Stimulated activated naive CD8-positive, alpha-beta T cell treated with anti-CD3 and anti-CD28 coated beads, Interleukin-15, Interleukin-2, amounts not matched to agents 100 U/mL and 50 U/mL, for 24 hours (primary cell): ENCODE measurements at regions not wholly inside any gene's neighbourhood (a gene's known extent, or its start where the extent isn't known, plus 50 kb on each side); places are given as distances from the start of the nearest gene placed in this dataset.
A peak's percentile ranks its signal among the peaks of the same experiment; 100 is the strongest.

Source experiments
- ATAC-seq: fragments of 150-1000 bp; cut with Tn5 transposase; one replicate; pipeline ENCODE4 v1.10.0; 2021
- DNase-seq: peaks from one replicate; pipeline ENCODE4 v3.0.0; 2021

DNA sequence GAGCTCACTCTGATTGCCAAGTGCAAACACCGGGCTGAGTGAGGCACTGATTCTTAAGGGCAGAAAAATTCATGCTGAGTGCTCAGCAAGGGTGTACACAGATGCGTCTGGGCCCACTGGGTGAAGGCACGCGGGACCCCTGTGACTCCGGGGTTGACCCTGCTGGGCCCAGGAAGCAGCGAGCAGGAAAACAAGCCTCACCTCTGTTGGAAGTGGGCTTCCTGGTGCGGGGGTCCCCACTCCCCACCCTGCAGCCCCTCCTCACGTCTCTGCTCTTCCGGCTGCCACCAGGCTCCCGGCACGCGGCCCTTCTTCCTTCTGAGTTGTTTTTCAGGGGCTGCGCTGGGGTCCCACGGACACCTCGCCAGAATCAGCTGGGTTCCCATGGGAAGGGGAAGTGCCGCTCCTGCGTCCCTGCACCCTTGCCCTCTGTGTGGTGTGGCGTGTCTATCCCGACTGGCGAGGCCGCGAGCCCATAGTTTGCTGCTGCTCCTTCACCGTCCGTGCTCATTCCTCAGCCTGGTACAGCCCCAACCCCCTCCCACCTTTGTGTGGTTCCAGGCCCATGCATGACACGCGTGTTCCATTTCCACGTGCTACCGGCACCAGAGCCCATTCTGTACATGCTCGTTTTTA lies 80.6 kb upstream of the BHLHE23 start:
- DNase-seq, result no peak

DNA sequence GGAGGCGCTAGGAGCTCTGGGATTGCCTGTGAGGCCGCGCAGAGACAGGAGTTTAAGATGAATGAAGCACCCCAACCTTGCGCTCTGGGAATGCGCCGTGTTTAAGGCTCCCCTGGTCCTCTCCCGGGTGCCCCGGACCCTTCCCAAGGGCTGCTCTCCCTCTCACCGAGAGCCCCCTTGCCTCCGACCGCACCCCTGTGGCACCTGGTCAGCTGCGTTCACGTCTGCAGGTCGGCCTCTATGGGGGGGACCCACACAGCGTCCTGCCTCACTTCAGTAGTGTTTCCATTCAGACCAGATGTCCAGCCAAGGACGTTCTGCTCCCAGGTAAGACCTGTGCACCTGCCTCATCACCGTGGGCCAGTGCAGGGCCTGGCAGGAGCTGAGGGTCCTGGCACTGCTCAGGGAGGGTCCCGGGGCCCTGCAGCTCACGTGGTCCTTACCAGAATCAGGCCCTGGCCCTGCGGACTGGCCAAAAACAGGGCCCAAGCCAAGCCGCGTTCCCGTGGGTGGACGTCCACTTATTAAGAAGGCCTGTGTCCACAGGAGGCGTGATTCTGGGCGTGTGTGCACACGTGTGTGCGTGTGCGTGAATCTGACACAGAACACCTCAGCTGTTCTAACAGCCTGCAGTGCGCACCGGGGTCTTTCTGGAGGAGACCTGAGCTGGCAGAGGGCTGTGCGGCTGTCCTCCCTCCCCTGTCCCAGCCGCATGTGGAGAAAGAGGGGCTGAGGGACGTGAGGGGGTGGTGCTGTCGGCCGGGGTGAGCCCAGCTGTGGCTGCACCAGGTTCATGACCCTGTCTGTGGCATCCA lies 79.9 kb upstream of the BHLHE23 start:
- no peak for DNase-seq
- no peak for ATAC-seq

More for the DNA sequence above, 80.6 kb upstream of the BHLHE23 start:
- no peak for ATAC-seq

DNA sequence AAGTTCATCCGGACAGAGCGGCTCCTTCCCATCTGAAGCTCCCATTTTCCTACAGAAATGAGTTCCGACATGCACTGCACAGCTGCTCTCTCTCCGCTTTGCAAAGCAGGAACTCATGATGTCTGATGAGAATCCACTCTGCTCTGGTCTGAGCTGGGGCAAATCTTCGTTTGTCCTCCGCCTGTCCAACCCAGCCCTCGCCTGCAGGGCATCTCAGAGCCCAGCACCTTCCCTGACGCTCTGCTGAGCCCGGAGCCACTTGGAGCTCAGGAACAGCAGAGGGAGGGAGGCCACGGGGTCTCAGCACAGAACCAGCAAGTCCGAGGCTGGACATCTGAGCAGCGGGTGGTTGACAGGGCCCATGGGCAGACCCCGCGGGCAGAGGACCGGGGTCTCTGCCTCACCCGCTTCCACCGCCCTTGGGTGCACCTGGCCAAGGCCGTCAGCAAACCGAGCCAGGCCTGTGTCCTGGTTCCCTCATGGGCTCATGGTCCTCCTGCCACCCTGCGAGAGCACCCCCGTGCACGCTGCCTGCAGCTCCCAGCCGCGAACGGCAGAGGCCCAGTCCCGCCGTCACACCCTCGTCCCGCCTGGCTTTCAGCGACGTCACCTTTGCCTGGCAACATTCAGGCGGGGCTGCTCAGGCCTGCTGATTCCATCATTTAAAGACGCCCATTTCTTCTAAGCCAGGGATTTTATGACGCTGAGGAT lies 78.5 kb upstream of the BHLHE23 start:
- DNase-seq (no peak), ATAC-seq (no peak)

DNA sequence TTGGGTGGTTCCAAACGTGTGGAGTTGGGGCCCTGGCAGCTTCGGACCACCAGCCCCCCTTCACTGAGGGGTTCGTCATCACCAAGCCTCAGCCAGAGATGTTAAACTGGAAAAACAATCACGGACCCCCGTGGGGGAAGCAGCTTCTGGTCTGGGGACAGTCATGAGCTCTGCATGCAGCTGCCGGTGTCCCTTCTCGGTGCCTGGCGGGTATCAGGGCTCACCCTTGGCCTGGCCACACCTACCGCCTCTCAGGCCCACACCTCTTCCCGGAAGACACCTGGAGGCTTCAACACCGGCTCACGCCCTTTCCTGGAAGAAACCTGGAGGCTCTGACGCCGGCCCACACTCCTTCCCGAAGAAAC lies 77.8 kb upstream of the BHLHE23 start:
- no peak for ATAC-seq

DNA sequence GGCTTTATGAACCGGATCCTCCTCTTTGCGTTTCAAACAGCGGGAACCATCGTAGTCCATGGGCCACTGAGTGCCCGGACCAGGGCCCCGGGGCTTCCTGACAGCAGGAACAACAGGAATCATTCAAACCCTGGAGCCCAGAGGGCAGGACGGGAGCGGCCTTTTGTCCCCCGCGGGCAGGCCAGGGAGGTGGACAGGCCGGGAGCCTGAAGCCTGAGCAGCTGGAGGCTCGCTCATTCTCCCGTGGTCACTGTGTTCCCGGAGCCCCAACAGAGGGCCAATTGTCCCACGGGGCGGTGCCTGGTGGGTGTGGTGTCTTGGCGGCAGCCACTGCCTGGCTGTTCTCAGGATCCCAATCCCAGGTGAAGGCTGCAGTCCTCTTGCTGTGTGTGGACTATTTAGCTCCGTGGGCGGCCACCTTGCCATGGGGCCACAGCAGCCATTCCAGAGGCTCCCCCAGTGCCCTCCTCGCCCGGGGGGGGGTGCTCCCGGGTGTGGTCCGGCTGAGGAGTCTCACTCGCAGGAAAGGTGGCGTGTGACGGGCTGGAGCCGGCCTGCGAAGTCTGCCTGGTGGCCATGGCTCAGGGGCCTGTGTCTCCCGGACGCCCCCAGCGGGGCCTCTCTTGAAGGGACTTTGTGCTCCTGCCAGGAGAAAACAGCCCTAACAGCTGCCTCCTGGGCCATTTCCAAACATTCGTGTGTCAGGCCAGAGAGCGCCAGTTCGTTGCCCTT lies 77.2 kb upstream of the BHLHE23 start:
- DNase-seq, result peak; percentile 1
- ATAC-seq, result no peak

More for the DNA sequence above, 77.8 kb upstream of the BHLHE23 start:
- DNase-seq, result no peak

DNA sequence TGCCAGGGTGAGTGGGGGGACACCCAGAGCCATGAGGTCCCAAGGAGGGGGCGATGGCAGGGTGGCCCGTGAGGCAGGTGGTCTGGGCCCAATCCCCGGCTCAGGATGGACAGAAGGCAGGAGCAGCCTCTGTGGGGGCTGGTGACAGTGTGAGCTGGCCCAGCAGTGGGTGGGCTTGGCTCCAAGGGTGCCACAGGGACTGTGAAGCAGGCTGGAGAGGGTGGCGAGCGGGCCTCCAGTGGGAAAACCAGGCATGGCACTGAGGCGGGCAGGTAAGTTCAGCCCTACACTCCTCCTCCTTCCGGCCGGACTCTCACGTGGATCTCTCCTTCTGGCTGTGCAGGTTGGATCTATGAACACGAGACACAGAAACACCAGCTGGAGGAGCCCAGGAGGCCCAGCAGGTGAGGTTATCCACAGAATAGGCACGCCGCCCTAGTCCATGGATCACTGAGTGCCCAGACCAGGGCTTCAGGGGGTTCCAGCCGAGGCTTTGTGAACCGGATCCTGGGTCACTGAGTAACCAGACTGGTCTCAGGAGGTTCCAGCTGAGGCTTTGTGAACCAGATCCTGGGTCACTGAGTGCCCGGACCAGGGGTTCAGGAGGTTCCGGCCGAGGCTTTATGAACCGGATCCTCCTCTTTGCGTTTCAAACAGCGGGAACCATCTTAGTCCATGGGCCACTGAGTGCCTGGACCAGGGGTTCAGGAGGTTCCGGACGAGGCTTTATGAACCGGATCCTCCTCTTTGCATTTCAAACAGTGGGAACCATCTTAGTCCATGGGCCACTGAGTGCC lies 76.4 kb upstream of the BHLHE23 start:
- ATAC-seq, result no peak
- no peak for DNase-seq

DNA sequence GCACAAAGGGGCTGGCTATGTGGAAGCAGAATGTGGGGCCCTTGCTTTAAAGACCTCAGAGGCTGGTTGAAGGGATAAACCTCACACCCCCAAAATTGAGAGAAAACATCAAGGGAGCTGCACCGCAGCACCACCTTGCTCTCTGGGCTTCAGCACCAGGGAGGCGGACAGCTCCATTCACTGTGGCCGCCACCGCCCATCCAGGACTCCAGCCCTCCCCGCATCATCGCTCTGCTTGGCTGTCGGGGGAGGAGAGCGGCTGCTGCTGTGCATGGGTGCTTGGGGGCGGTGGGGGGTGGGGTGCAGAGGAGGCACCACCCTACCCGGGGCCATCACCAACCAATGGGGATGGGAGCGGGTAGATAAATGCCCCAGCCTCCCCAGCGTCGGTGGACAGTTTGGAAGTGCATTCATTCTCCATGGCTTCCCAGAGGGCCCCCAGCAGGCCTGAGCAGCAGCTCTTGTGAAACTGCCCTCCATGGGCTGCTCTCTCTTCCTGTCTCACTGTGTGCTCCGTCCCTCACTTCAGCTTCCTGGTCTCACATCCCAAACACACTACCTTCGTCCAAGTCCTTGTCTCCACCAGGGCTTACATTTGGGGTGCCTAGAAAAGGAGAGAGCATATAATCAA lies 75.7 kb upstream of the BHLHE23 start:
- DNase-seq (peak; percentile 54), ATAC-seq (no peak)

DNA sequence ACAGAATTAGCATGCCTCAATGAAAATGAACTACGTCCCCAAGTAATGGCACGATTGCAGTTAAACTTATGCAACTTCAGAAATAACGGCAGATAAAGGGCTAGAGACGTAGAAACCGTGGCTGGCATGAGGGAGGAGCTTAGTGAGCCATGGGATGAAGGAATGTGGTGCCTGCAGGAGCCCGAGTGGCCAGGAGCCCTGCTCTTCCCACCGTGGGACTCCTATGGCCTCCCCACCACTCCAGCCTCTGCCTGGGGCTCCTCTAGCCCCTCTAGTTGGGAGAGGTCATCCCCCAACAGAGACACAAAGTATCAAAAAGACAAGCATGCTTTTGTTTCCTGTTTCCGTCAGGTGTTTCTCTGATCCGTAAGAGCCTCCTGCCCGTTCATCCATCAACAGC lies 75.1 kb upstream of the BHLHE23 start:
- ATAC-seq, result no peak
- no peak for DNase-seq

DNA sequence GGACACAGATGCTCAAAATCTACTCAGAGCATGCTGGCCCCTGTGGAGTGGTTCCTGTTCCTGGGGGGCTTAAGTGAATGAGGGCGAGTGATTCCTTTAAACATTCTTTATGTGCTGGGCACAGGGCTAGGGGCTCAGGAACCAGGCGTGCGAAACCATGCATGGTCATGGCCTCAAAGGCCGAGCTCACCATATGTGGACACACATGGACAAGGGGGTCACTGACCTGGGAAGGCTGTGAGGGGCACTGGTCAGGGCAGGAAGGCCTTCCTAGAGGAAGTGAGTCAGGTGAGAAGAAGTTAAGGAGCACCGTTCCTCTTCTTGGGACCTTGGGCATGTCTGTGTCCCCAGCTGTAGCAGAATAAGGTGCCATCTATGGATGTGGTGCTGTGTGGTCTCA lies 74.6 kb upstream of the BHLHE23 start:
- no peak for ATAC-seq
- DNase-seq, result no peak

DNA sequence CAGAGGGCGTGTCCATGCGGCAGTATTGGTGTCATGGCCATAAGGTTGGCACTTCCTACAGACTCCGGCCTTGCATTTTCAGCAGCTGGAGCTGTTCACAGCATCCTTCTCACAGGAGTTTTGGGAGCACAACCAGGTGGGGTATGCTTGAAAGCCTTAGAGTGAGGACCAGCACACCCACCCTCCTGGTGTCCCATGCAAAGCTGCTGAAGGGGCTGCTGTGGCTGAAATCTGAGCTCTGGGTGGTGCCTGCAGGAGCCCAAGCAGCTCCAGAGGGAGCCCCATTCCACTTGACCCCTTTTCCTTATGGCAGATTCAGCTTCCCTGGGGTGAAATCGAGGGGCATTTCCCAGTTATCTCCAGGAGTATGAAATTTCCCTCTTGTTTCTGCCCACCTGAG lies 74.0 kb upstream of the BHLHE23 start:
- no peak for DNase-seq
- no peak for ATAC-seq

DNA sequence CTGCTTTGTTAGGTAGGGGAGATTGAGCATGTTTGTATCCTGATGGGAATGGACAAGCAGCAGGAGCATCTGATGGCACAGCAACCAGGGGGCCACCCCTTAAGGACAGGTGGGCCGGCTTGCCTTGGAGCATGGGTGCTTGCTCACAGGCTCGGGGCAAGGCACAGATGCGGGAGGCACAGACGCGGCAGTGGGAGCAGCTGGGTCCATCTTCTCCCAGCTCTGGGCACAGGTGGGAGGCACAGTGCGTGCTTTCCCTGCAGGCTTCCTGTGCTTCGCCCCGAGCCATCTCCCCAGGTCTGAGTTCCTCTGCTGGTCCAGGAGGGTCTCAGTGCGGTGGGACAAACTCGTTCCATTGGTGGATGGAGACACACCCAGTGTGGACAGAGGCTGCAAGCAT lies 73.6 kb upstream of the BHLHE23 start:
- no peak for DNase-seq
- no peak for ATAC-seq

DNA sequence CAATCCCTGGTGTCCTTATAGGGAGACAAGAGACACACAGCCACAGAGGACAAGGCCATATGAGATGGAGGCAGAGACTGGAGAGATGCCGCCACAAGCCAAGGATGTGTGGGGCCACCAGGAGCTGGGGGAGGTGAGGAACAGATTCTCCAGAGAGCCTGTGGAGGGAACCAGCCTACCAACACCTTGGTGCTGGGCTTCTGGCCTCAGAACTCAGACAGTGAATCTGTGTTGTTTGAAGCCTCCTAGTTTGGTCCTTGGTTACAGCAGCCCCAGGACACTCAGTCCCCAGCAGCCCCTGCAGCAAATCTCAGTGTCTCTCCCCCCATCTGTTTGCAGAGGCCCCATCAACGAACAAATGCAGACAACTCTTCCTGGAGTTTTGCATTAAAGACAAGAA lies 73.2 kb upstream of the BHLHE23 start:
- no peak for ATAC-seq
- no peak for DNase-seq

DNA sequence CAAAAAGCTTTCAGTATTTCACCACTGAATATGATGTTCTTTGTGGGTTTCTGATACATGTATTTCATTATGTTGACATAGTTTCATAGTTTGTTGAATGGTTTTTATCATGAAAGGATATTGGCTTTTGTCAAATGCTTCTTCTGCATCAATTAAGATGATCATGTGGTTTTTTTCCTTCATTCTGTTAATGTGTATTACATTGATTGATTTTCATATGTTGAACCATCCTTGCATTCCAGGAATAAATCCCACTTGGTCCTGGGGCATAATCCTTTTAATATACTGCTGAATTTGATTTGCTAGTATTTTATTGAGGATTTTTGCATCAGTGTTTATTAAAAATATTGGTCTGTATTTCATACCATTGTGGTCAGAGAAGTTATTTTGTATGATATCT lies 70.9 kb upstream of the BHLHE23 start:
- DNase-seq, result no peak
- ATAC-seq, result no peak

DNA sequence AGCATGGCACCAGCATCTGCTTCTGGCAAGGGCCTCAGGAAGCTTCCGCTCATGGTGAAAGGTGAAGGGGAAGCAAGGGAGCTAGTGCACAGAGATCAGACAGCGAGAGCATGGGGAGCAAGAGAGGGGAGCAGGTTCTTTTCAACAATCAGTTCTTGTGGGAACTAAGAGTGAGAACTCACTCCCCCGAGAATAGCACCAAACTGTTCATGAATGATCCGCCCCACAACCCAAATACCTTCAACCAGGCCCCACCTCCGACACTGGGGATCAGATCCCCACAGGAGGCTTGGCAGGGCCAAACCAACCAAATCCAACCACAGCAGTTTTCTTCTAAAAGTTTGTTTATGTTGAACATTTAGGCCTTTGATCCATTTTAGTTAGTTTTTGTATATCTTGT lies 69.7 kb upstream of the BHLHE23 start:
- ATAC-seq (no peak), DNase-seq (no peak)

DNA sequence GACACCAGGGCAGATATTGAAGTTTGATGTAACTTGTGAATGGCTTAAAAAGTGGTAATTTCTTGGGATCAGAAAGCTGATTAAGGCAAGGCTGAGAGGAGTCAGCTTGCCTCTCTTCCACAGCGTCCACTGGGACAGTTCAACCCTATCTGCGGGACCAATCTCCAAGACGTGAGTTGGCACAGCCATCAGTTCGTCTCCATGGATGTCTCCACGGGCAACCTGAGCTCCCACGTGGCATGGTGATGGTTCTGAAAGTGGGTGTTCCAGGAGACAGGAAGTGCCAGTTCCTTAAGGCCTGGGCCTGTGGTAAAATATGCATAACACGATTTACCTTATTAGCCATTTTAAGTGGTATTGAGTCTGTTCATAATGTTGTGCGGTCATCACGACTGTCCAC lies 67.9 kb upstream of the BHLHE23 start:
- ATAC-seq (no peak), DNase-seq (no peak)

DNA sequence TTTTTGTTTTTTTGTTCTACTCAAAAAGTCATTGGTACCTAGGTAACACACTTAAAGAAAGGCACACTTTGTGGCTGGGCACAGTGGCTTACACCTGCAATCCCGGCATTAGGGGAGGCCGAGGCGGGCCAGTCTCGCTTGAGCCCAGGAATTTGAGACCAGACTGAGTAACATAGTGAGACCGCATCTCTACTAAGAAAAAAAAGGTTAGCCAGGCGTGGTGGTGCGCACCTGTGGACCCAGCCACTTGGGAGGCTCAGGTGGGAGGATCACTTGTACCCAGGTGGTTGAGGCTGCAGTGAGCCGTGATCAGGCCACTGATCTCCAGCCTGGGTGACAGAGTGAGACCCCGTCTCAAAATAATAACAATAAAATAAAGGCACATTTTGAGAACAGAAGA lies 67.4 kb upstream of the BHLHE23 start:
- no peak for ATAC-seq
- no peak for DNase-seq

DNA sequence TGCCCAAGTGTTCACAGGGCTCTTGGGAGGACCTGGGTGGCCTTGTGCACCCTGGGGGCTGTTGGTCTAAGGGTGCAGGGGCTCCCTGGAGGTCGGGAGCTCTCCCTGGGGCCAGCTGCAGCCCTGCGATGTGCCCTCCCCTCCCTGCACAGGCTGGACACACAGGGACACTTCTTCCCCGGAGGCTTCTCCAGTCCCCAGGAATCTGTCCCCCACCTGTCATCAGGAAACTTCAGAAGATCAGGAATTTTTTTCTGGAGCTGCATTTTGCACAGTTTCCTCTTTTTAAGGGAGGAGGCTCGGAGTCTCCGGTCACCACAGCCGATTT lies 66.9 kb upstream of the BHLHE23 start:
- no peak for DNase-seq
- ATAC-seq, result no peak

DNA sequence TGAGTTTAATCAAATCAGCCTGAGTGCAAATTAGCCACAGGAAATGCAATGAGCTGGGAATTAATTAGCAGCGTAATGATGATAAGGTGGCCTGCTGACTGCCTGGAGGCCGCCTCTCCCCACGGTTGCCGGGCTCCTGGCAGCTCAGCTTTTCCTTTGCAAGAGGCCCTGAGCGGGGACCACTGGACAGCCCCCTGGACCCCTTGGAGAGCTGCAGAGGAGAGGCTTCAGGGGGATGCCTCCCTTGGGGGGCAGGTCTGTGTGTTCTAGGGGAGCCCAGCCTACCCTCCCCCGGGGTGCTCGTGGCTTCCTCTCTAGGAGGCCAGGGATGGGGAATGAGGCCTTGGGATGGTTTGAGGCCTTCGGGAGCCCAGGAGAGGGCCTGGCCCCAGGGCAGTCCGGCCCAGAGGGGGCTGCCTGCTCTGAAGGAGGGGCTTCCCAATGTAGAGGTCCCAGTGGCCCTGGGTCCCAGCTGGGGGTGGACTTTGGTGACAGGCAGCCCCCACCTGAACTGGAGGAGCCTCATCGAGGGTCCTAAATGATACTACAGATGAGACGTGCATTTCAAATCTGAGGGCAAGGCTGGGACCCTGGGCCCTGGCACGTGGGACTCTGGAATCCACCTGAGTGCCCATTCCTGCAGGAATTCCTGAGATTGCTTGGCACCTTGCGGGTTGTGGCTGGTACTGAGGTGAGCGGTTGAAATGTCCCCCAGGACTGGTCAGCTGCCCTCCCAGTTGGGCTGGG lies 66.4 kb upstream of the BHLHE23 start:
- ATAC-seq, result no peak
- DNase-seq, result no peak

DNA sequence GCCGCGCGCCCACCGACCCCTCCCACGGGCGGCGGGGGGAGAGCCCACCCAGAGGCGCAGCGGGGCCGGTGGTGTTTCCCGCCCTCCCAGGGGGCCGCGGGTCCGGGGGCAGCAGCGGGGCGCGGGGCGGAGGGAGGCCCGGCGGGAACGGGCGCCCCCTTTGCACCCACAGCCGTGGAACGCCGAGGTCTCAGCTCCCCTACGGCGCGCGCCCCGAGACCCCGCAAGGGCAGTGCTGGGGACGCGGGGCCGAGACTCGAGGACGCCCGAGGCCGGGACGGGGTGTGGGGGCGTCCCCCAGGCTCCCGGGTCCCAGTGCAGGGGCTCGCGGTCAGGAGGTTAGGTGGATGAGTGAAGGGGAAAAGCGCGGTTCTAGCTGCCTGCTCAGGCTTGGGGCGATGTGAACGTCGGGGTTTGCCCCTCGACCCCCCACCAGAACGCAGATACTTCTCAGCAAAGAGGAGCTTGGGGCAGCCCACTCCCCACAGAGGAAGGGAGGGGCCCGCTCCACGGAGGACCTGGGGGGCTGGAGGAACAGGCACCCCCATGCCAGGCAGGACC lies 65.5 kb upstream of the BHLHE23 start:
- DNase-seq (no peak), ATAC-seq (no peak)

DNA sequence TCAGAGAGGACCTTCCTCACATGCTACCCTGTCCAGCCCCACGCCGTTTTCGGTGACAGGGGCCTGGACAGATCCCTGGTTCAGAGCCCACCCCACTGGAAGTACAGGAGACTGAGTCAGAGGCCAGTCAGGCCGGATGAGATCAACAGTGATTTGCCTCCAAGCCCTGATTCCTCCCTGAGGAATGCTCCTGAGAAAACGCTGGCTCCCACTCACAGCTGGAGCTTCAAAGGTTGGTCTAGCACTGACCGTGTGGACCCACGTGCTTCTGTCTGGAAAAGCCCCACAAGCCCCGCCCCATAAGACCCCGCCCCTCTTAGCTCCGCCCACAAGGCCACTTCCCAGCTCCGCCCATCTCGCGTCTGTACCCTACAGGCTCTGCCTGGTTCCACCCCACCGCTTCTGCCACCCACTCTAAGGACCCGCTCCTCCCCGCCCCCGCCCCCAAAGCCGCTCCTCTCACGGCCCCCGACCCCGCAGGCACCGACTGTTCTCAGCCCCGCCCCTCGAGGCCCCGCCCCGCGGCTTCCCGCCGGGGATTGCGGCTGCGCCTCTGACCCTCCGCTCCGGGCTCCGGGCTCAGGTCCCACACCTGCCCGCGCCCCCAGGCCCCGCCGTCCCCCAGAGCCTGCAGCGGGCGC lies 64.9 kb upstream of the BHLHE23 start:
- DNase-seq (peak; percentile 25), ATAC-seq (no peak)
